ENCODE measurements at regions not wholly inside any gene's neighbourhood (a gene's known extent, or its start where the extent isn't known, plus 50 kb on each side); places are given as distances from the start of the nearest gene placed in this dataset.

DNA sequence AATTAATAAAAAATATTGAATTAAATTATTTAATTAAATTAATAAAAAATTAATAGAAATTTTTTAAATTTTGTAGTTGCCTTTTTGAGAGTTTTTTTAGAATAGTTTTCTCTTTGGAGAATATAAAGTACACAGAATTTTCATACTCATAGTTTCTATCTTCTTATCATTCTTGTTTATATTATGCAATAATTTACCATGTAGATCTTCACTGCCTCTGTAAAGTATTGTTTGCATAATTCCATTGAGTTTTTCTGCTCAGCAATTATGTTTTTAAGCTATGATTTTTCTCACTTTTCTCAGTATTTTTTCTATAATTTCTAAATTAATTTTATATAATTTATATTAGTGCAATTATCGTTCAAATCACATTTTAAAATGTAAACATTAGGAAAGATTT lies 50.6 kb upstream of the OXA1L start:
- Histone ChIP-seq H3K27me3 (ENCODE audit: low read length) (no peaks in the 10 kb centered on the region), H3K27ac (ENCODE audit: low read depth, low read length) (no peak overlapping the region), H3F3A (ENCODE audit: insufficient read depth) (no peaks in the 10 kb centered on the region), H3K9ac (ENCODE audit: low read length) (no peak overlapping the region), H3K9me2 (replicated peaks; ENCODE audit: insufficient read depth, low read length) (no peaks in the 10 kb centered on the region), H3K4me2 (ENCODE audit: low read depth, low read length, poor library complexity, severe bottlenecking) (no peak overlapping the region), H3K36me3 (ENCODE audit: low read length) (no peaks in the 10 kb centered on the region), H3K79me2 (ENCODE audit: insufficient read depth, low read length) (no peaks in the 10 kb centered on the region), H4K20me1 (ENCODE audit: low read depth, low read length) (no peaks in the 10 kb centered on the region), H3K4me3 (ENCODE audit: insufficient read depth, low read length, poor library complexity, severe bottlenecking) (no peak overlapping the region), H2AFZ (ENCODE audit: low read depth, low read length, severe bottlenecking) (no peak overlapping the region), H3K9me3 (ENCODE audit: insufficient read depth, low read length) (no peaks in the 10 kb centered on the region)
- no peak for TF ChIP-seq EZH2phosphoT487 (conservative IDR thresholded peaks at IDR 0.05; ENCODE audit: low read length)
- TF ChIP-seq, protein P1, sequence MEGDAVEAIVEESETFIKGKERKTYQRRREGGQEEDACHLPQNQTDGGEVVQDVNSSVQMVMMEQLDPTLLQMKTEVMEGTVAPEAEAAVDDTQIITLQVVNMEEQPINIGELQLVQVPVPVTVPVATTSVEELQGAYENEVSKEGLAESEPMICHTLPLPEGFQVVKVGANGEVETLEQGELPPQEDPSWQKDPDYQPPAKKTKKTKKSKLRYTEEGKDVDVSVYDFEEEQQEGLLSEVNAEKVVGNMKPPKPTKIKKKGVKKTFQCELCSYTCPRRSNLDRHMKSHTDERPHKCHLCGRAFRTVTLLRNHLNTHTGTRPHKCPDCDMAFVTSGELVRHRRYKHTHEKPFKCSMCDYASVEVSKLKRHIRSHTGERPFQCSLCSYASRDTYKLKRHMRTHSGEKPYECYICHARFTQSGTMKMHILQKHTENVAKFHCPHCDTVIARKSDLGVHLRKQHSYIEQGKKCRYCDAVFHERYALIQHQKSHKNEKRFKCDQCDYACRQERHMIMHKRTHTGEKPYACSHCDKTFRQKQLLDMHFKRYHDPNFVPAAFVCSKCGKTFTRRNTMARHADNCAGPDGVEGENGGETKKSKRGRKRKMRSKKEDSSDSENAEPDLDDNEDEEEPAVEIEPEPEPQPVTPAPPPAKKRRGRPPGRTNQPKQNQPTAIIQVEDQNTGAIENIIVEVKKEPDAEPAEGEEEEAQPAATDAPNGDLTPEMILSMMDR (IDR thresholded peaks at IDR 0.05; ENCODE audit: insufficient read depth, low read length, poor library complexity, severe bottlenecking): no peak
